Glomerular endothelial cell (primary cell): ENCODE measurements at regions not wholly inside any gene's neighbourhood (a gene's known extent, or its start where the extent isn't known, plus 50 kb on each side); places are given as distances from the start of the nearest gene placed in this dataset.

ENCODE experiments used
- DNase-seq: peaks from one replicate; pipeline ENCODE4 v3.0.0-alpha.2; 2011; ENCODE audit warnings: low read depth, low spot score; ENCODE audit errors: extremely low read depth

- DNase-seq: no peak
Measured at GRCh38 chr7:145928937-145929336, 187.7 kb upstream of the CNTNAP2 start.

DNA sequence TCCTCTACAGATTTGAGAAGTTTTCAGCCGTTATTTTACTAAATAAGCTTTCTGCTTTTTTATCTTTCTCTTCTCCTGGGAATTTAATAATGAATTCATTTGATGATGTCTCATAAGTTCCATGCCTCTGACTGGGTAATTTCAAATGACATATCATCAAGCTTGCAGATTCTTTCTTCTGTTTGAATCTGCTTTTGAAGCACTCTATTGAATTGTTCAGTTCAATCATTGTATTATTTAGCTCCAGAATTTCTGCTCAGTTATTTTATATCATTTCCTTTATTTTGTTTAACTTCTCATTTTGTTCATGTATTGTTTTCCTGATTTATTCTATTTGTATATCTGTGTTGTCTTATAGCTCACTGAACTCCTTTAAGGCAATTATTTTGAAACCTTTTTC lies 196.9 kb upstream of the CNTNAP2 start:
- no peak for DNase-seq

DNA sequence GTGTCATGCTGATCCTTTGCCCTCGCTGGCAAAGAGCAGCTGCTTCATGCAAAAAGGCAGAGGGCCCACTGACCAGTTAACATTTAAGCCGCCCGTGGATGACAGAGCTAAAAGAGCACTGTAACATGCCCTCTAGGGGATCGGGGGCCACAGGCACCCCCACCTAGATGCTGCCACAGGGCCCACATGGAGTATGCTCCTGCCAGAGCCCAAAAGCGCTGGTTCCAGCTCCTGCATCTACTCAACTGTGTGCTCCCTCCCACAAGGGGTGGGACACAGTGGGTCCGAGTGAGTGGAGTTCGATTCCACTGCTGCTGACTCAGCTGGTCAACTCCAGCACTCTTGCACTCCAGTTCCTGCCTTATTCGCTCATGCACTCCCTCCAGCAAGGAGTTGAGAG lies 199.8 kb upstream of the CNTNAP2 start:
- no peak for DNase-seq

GRCh38 chr7:145915679-145916078 lies 200.9 kb upstream of the CNTNAP2 start:
- DNase-seq: no peak

- DNase-seq: no peak
Measured at GRCh38 chr7:145909991-145910513, 206.5 kb upstream of the CNTNAP2 start.

- DNase-seq: no peak
Measured at GRCh38 chr7:145903658-145904057, 212.9 kb upstream of the CNTNAP2 start.

DNA sequence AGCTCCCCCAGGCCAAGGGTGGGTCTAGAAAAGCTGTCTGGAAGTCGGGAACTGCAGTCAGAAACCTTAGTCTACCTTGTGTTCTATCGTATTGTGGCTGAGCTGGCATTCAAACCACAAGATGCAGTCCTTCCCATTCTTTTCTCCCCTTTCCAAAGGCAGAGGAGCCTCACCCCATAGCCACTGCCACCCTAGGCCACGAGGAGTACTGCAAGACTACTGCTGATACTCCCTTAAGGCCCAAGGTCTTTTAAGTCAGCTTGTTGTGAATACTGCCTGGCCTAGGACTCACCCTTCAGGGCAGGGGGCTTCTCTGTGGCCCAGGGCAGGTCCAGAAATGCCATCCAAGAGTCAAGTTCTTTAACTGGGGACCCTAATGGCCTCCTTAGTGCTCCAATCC lies 214.5 kb upstream of the CNTNAP2 start:
- no peak for DNase-seq

DNA sequence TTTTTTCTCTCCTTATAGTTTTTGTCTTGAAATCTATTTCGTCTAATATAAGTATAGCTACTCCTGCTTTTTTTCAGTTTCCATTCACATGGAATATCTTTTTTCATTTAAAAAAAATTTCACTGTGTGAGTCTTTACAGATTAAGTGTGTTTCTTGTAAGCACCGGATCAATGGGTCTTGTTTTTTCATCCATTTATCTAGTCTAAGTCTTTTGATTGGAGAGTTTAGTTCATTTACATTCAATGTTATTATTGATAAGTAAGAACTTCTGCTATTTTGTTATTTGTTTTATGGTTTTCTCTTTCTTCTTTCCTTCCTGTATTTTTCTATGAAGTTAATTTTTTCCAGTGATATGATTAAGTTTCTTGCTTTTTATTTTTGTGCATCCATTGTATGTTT lies 216.7 kb upstream of the CNTNAP2 start:
- DNase-seq: no peak

GRCh38 chr7:145893925-145894535 lies 222.6 kb upstream of the CNTNAP2 start:
- DNase-seq: no peak

GRCh38 chr7:145884716-145885514 lies 231.7 kb upstream of the CNTNAP2 start:
- no peak for DNase-seq

- no peak for DNase-seq
Measured at GRCh38 chr7:145876376-145876775, 240.2 kb upstream of the CNTNAP2 start.

GRCh38 chr7:145875267-145875666 lies 241.3 kb upstream of the CNTNAP2 start:
- no peak for DNase-seq

DNA sequence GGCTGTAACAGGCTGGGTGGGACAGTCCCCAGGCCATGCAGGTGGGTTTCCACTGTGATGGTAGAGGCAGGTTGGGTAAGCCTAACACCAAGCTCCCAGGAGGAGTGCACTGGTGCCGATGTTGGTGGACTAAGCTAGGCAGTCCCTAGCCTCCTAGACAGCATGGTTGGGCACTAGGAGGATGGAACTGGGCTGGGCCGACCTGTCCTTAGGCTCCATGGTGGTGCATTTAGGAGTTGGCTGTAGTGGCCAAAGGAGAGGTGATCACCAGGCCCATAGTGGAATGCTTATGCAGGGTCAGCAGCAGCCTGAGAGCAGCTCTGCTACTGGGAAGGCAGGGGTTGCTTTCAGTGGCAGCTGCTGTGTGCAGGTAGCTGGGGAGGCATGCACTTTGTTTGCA lies 247.7 kb upstream of the CNTNAP2 start:
- no peak for DNase-seq

DNA sequence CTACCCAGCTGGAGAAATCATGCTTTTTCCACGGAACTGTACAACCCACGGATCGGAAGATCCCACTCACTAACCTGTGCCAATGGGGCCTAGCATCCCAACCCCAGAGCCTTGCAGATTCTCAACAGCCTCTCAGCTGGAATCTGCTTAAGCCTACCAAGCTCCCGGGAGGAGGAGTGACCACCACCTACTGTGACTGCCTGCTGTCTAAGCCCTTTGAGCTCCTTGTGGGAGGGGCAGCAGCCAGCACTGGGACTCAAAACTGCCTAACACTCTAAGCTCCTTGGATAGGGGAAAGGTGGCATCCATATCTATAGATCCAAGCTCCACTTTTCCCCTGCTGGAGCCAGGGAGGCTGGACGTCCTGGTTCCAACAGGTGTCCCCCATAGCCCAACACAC lies 254.4 kb upstream of the CNTNAP2 start:
- no peak for DNase-seq

DNA sequence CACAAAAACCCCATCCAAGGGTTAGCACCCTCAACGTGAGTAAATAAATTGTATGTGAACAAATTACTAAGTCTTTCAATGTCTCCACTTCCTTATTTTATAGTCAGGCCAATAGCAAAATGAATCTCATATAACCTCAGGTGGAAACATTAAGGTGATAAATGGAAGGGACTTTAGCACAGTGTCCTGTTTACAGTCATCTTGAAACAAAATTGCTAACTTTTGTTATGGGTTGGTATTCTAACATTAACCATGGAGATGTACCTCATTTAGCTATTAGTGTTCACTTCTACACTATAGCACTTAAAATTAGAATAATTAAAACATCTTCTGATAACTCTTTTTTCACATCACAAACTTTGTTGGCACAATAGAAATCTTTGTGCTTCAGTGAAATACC lies 255.8 kb upstream of the CNTNAP2 start:
- no peak for DNase-seq

GRCh38 chr7:145850636-145851035 lies 266.0 kb upstream of the CNTNAP2 start:
- DNase-seq: no peak

DNA sequence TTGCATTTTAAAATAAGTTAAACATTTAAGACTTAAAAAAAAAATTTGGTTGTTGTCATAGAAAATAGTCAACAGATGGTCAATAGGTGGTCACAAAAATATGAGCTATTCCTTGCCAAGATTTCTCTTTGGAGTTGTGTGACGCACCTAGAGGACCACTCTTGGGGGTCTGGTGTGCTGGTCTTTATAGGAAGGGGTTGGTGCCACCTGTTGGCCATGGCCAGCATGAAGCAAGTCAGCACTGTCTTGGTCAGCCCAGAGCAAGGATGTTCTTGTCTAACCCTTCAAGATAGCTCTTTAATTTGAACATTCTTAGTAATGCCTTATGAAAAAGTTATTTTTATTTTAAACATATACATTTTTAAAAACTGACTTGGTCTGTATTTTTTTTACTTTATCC lies 267.9 kb upstream of the CNTNAP2 start:
- DNase-seq: no peak

GRCh38 chr7:145845345-145845744 lies 271.3 kb upstream of the CNTNAP2 start:
- no peak for DNase-seq

DNA sequence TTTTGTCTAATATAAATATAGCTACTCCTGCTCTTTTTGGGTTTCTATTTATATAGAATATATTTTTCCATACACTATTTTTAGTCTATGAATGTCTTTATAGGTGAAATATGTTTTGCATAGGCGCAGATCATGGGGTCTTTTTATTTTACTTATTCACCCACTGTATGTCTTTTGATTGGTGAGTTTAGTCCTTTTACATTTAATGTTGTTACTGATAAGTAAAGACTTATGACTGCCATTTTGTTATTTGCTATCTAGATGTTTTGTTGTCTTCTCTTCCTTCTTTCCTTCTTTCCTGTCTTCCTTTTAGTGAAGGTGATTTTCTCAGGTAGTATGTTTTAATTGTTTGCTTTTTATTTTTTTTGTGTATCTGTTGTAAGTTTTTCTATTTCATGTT lies 276.8 kb upstream of the CNTNAP2 start:
- no peak for DNase-seq

DNA sequence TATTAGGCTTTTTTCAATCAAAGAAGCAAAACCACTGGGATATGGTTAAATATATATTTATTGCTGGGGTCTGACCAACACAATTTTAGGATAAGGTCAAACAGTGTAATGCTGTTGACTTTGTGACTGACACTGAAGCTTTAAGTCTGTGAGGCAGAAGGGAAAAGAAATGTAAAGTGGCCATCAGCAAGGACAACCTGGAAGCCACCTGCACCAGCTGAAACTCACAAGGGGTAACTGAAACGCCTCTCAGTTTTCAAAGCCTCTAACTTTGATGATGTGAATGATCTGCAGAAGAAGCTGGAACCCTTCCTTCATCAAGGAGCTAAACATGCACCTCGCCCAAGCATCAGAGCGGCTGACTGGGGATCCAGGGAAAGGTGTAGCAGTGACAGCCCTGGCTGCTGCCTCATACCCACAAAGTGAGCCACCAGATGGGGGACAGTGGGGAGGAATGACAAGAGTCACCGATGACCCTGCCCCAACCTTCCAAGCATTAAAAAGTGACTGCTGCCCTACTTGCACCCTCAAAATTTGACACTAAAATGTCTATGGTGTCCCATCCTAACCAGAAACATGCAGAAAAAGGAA lies 284.9 kb upstream of the CNTNAP2 start:
- no peak for DNase-seq

GRCh38 chr7:145817687-145818086 lies 298.9 kb upstream of the CNTNAP2 start:
- no peak for DNase-seq

DNA sequence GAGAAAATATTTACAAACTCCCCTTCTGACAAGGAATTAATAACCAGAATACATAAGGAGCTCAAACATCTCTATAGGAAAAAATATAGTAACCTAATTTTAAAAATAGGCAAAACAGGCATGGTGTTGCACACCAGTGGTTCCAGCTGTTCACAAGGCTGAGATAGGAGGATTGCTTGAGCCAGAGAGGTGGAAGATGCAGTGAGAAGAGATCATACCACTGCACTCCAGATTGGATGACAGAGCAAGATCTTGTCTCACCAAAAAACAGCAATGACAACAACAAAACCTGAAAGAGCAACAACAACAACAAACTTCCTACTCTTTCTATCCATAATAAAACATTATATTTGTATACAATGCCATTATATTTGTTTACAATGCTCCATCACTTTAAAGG lies 304.4 kb upstream of the CNTNAP2 start:
- no peak for DNase-seq
